Tibial nerve (tissue), 4 donors: ENCODE measurements at regions not wholly inside any gene's neighbourhood (a gene's known extent, or its start where the extent isn't known, plus 50 kb on each side); places are given as distances from the start of the nearest gene placed in this dataset.

Experiments
- DNase-seq, 2 donors: peaks; one replicate each; pipeline ENCODE4 v3.0.0-alpha.2; 2019; ENCODE audit warnings: low spot score in 2 of 2
- H3K27ac ChIP-seq, 4 donors: fragments of 200-600 bp; sonication (generic) in 3 of 4; one replicate each; pipeline ENCODE4 v1.5.1; 2017 to 2019; ENCODE audit warnings: mild to moderate bottlenecking in 1 of 4
- H3K27me3 ChIP-seq, 2 donors: fragments of 200-600 bp; sonication (generic) in 1 of 2; one replicate each; pipeline versions ENCODE4 v1.5.1 to v1.6.0; 2017 to 2019
- H3K36me3 ChIP-seq, 3 donors: fragments of 200-600 bp; sonication (generic); one replicate each; pipeline ENCODE4 v1.5.1; 2018 to 2019
- H3K4me1 ChIP-seq, 4 donors: fragments of 200-600 bp; sonication (generic) in 3 of 4; one replicate each; pipeline ENCODE4 v1.5.1; 2017 to 2019
- H3K4me3 ChIP-seq, 4 donors: fragments of 200-600 bp; sonication (generic) in 3 of 4; one replicate each; pipeline ENCODE4 v1.5.1; 2017 to 2019; ENCODE audit warnings: mild to moderate bottlenecking in 1 of 4, moderate library complexity in 1 of 4
- H3K9me3 ChIP-seq, 4 donors: fragments of 200-600 bp; sonication (generic) in 3 of 4; one replicate each; pipeline ENCODE4 v1.5.1; 2017 to 2019
- CTCF ChIP-seq, 5 experiments: fragments of 200-600 bp in 3 of 5; fragments of 450-650 bp in 2 of 5; sonication (generic) in 3 of 5; IDR thresholded peaks; one replicate each; pipeline ENCODE4 v1.5.1; 2016 to 2019; ENCODE audit warnings: antibody characterized with exemption in 5 of 5, mild to moderate bottlenecking in 3 of 5, moderate library complexity in 2 of 5
- EP300 ChIP-seq, 2 donors: sonication (generic); formaldehyde crosslinking; IDR thresholded peaks; one replicate each; pipeline ENCODE4 v1.6.1; 2017; ENCODE audit warnings: antibody characterized with exemption in 2 of 2, mild to moderate bottlenecking in 1 of 2
- POLR2A ChIP-seq, 2 donors: fragments of 450-650 bp; IDR thresholded peaks; one replicate each; pipeline ENCODE4 v1.6.1; 2017; ENCODE audit warnings: antibody characterized with exemption in 2 of 2, mild to moderate bottlenecking in 2 of 2, moderate library complexity in 2 of 2
- whole genome bisulfite sequencing, 2 donors: methylation state at CpG; one replicate each; pipeline ENCODE4 v1.1.5; 2018; 5-methylcytosine and 5-hydroxymethylcytosine counted together

DNA sequence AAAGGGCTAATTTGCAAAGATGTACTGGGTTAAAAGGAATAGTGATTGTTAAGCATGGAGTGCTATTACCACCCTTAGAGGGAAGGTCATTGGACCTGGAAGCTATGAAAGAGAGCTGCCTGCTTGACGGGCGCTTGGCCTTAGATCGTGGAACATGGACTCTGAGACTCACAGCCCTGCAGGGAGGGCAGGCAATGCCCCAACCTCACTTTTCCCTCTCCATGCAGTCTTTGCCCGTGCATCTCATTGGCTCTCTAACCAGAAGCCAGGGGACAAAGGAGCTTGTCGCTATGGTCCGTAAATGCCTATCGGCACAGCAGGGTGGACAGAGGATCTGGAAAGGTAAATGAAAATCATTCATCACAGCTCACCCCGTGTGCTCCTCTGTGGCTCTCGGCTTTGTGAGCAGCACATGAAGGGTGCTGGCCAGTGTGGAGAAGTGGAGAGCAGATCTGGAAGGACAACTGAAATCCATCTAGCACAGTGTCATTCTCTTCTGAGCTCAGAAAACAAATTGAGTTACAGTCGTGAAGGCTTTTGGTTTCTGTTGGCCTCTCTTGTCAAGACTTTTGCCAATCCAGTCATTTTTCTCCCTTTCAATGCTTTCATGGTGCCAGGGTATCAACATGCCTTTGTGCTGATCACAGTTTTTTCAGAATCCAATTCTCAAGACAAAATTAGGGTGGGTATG, 186.2 kb downstream of the SNX18 start:
- DNase-seq: no peak
- H3K27me3 ChIP-seq: no peaks in the 10 kb centered on the region
- peak overlapping the region in 1 of 4 donors; percentile 27 for H3K27ac ChIP-seq
- TF ChIP-seq CTCF (IDR thresholded peaks at IDR 0.05) (no peak), EP300 (IDR thresholded peaks at IDR 0.05) (no peak), POLR2A (IDR thresholded peaks at IDR 0.05) (no peak)
- H3K4me1 ChIP-seq: peaks cover 0 to 31% (median 7%) of the 10 kb centered on the region in 4 donors
- H3K9me3 ChIP-seq: no peaks in the 10 kb centered on the region
- no peaks in the 10 kb centered on the region for H3K36me3 ChIP-seq
- WGBS, 2 donors: 53 to 64% methylated on average over 10 of the region's 10 CpGs
- H3K4me3 ChIP-seq: no peak overlapping the region

DNA sequence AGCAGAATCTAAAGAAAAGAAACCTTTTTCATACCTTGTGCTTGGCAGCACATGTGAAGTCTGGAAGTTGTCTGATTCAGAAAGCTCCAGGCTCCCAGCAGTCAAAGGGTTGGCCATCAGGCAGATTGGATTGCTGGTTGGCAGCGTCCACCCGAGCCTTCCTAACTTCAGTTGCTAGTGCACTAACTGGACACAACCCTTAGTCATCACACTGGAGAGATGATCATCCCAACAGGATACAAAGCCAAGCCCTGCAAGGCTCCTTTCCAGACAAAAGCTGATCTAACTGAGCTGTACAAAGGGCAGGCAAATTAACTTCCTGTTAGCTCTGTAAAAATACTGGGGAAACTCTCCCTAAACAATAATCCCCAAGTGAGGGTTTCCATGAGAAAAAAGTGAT, 185.6 kb downstream of the SNX18 start:
- H3K4me1 ChIP-seq: peaks cover 0 to 31% (median 7%) of the 10 kb centered on the region in 4 donors
- TF ChIP-seq CTCF (IDR thresholded peaks at IDR 0.05): no peak
- no peak for TF ChIP-seq POLR2A (IDR thresholded peaks at IDR 0.05)
- no peak for TF ChIP-seq EP300 (IDR thresholded peaks at IDR 0.05)
- H3K4me3 ChIP-seq: no peak overlapping the region
- peak in 1 of 2 donors; percentile 44 for DNase-seq
- H3K27ac ChIP-seq: peak overlapping the region in 1 of 4 donors; percentile 6
- WGBS, 2 donors: 27 to 28% methylated on average over 2 of the region's 2 CpGs
- no peaks in the 10 kb centered on the region for H3K27me3 ChIP-seq
- no peaks in the 10 kb centered on the region for H3K9me3 ChIP-seq
- H3K36me3 ChIP-seq: no peaks in the 10 kb centered on the region

DNA sequence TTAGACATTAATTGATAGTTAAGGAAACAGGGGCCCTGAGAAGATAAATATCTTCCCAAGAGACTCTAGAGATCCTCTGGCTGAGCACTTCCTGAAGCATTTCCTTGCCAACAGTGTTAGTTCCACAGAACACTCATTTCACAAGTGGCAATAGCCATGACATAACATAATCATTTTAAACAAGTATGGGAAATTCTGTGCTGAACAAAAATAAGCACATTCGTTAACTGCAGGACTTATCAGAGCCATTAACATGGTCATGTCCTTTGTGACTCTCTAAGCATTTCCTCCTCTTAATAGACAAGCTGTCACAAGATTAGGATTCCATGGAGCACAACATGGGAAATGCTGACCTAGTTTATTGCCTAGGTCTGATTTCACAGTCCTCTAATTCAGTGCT, 184.9 kb downstream of the SNX18 start:
- TF ChIP-seq EP300 (IDR thresholded peaks at IDR 0.05) (no peak), CTCF (IDR thresholded peaks at IDR 0.05) (no peak), POLR2A (IDR thresholded peaks at IDR 0.05) (no peak)
- H3K4me1 ChIP-seq: peaks cover 0 to 31% (median 7%) of the 10 kb centered on the region in 4 donors
- H3K4me3 ChIP-seq: no peak overlapping the region
- H3K27me3 ChIP-seq: no peaks in the 10 kb centered on the region
- no peak for DNase-seq
- peak overlapping the region in 1 of 4 donors; percentile 6 for H3K27ac ChIP-seq
- 52 to 64% methylated on average over 1 of the region's 1 CpG for WGBS, 2 donors
- H3K9me3 ChIP-seq: no peaks in the 10 kb centered on the region
- H3K36me3 ChIP-seq: no peaks in the 10 kb centered on the region

DNA sequence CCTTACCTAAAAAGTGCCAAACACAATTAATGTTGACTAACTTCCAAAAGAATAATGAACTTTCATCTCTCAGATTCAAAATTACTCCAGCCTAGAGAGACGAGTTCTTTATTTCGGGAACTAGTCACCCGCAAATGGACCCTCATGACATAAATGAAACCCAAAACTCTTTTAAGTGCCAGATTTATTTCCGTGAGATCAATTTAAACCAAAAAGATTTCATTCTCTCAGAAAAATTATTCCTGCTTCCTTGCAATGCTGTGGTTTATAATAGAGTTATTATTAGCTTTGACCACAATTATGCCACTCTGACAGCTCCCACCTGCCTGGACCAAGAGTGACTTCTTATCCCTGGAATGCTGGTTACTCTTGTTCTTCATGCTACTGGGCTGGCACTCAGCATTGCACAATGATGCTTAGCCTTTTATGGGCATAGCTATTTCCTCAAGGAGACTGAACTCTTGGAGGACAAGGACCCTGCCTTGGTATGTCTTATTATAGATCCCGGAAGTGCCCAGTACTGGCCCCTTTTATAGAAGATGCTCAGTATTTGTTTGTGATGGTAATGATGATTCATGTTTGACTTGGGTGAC, 183.5 kb downstream of the SNX18 start:
- no peak for DNase-seq
- Histone ChIP-seq H3K4me3 (no peak overlapping the region), H3K9me3 (no peaks in the 10 kb centered on the region), H3K27ac (no peak overlapping the region), H3K36me3 (no peaks in the 10 kb centered on the region), H3K4me1 (peaks cover 0 to 42% (median 9%) of the 10 kb centered on the region in 4 donors), H3K27me3 (no peaks in the 10 kb centered on the region)
- no peak for TF ChIP-seq CTCF (IDR thresholded peaks at IDR 0.05)
- no peak for TF ChIP-seq POLR2A (IDR thresholded peaks at IDR 0.05)
- peak in 1 of 2 donors; percentile 20 for TF ChIP-seq EP300 (IDR thresholded peaks at IDR 0.05)
- 78 to 87% methylated on average over 5 of the region's 5 CpGs for WGBS, 2 donors

GRCh38 chr5:54696931-54697330, 179.4 kb downstream of the SNX18 start:
- H3K27me3 ChIP-seq: no peaks in the 10 kb centered on the region
- DNase-seq: no peak
- H3K9me3 ChIP-seq: no peaks in the 10 kb centered on the region
- H3K4me1 ChIP-seq: peaks cover 0 to 36% (median 2%) of the 10 kb centered on the region in 4 donors
- 22 to 27% methylated on average over 4 of the region's 4 CpGs for WGBS, 2 donors
- no peak for TF ChIP-seq EP300 (IDR thresholded peaks at IDR 0.05)
- no peaks in the 10 kb centered on the region for H3K36me3 ChIP-seq
- no peak overlapping the region for H3K4me3 ChIP-seq
- H3K27ac ChIP-seq: peak overlapping the region in 1 of 4 donors; percentile 8
